T1000 (cell line): ENCODE measurements at regions not wholly inside any gene's neighbourhood (a gene's known extent, or its start where the extent isn't known, plus 50 kb on each side); places are given as distances from the start of the nearest gene placed in this dataset.
"Not testable (repeated sequence)": the region's sequence is repeated elsewhere in the genome, so short reads cannot be mapped to it uniquely, and the experiment has no call there.

Experiments
- DNase-seq: peaks from one replicate; lab custom pipeline; 2025; ENCODE audit warnings: mixed read lengths; lab: John Stamatoyannopoulos, UW

DNA sequence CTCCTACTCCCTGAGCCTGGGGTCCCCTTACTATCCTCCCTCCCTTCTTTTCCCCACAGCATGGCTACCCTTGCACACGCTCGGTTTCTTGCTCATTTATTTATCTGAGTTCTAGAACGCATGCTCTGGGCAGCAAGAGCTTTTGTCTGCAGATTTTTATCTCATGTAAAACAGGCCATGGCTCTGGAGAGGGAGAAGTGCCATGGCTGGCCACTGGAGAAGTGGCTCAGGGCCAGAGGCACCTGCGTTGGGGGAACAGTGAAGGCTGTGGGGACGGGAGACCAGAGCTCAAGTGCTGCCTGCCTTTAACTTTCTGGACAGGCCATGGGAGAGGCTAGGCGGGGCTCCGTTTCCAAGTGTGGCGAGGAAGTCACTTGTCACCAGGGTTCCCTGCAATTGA, 177.7 kb upstream of the SULF2 start:
- DNase-seq = no peak

DNA sequence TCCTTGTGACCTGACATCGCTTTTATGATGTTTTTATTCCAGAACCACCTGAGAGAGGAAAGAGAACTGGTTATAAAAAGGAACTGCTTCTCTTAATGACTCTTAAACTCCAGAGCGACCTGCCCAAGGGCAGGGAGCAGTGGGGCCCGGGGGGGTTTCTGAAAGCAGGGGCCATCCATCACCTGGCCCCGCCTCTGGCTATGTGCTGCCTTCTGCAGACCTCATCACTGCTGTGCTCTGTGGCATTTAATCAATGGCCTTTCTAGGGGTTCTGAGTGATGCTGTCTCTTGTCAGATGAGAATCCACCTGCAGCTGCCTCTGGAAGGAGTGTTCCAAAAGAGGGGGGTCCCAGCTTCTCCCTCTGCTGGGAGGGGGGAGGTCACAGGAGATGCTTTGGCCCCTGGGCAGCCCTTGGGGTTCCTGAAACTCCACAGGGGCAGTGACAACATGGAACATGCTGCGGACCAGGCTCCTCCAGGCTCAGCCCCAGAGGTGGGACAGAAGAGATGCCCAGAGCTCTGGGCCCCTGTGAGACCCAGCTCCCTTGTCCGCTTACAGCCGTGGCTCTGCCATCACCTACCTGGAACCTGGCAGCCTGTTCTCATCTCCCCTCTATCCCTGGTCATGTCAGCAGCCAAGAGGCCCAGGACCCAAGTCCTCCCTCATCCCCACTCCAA, 177.1 kb upstream of the SULF2 start:
- DNase-seq = no peak

DNA sequence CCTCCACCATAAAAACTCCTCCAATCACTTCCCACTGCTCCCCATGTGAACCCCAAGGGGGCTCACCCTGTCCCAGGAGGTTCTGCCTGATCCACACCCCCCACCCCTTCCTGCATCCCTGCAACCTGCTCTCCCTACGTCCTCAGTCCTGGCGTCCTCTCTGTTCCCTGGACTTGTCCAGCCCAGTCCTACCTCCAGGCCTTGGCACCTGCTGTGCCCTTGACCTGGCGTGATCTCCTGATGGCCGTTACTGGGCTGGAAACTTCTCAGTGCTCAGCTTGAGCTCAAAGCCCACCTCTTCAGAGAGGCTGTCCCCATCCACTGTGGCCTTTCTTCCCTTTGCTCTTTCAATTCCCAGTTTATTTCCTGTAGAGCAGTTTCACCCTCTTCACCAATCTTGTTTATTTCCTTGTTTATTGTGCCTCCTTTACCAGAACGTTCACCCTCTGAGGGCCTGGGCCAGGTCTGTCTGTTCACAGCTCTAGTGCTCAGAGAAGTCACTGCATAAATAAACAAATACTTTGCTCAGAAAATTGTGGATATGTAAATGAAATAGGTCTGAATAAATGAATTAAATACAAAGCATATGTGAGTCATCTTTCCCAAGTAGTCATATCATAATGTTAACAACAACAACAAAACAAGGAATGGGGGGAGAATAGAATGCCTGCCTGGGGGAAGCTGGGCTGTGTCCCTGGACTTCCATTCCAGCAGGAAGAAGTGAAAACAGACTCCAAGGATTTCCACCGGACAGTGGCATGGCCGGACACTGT, 175.7 kb upstream of the SULF2 start:
- DNase-seq = no peak

DNA sequence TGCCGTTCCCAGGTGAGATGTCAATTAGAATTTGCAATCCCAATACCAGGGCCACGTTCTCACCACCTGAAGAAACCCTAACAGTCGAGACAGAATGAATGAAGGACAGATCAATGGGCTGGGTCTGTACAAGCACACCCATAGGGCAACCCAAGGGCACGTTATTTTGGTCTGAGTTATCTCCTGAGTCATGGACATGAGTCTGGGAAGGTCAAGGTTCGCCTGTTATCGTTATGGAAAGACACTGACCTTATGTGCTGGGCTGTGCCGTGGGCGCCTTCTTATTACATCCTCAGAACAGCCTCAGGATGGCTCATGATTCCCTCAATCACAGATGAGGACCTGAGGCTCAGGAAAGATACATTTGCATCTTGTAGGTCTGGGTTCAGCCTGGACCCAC, 175.0 kb upstream of the SULF2 start:
- DNase-seq = no peak

DNA sequence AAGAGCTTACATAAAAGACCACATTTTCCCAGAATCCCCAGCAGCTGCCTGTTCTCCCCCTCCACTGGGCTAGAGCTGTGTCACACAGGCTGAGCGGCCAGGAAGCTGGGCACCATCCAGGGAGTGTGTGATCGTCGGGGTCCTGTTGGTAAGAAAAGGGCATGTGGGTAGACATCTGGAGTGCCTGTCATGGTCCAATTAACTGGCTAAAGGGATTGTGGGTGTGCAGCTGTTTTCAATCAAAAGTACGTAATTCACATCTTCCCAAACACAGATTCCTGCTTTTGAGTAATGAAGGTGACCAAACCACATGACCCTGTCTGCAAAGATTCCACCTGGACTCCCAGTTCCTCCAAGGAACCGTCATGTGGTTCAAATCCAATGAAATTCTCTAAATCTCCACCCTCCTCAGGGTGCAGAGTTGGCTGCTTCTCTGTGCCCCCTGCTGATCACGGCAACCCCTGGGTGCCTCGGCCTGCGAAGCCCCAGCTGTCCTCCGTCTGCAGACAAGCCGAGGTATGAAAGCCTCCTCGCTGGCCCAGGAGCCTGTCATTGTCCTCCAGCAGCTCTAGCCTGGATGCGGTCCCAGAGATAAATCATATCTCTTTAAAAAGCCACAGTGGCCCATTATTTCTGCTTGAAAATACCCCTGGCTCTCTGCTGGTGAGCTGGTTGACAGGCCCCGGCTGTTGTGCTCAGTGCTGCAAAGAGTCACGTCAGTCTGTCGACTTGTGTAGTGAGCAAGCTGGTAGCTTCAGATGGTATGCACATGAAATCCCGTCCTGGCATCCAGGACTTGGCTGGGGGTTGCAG, 172.9 kb upstream of the SULF2 start:
- not testable (repeated sequence) for DNase-seq

DNA sequence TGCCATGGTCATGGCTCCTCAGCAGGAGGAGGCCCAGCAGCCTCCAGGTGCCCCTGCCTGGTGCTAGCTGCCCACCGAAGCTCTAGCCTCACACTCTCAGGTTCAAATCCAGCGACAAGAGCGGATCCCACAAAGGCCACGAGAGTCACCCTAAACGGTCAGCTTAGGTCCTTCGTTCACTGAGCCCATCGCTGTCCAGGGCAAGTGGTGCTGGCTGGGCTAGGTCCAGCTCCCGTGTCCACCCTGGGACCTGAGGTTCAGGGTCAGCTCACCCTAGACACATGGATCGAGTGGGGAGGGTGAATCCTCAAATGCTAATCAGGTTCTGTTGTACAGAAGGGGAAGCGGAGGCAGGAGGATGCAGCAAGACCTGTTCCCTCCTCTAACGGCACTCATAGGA, 171.9 kb upstream of the SULF2 start:
- no peak for DNase-seq

DNA sequence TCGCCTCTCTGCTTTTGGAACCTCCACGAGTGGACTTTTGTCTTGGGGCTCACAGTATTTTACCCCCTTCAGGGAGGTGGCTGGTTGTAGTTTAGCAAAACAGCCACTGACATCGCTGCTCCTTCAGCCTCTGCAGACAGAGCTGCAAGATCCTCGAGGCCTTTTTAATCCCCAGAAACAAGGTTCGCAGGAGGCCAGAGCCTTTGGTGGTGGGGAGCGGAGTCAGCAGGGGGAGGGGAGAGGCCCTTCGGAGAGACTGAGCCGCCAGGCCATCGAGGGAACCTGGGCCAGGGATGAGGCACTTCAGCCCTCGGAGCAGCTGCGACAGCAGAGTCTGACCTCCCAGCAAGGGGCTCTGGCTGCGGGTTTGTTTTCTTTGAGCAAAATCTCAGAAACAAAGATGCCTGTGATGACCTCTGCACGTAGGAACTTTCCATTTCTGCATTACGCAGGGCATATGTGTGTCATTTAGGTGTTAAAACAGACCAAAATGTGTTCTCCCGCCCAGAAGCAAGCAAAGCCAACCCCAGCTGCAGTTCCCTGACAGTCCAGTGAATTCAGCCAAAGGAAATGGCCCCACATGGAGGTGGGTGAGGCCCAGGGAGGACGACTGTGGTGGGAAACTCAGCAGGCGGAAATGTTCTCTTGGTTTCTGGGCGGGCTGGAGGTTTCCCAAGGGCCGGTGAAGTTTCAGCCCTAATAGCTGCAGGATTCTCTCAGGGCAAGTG, 171.2 kb upstream of the SULF2 start:
- DNase-seq = no peak

DNA sequence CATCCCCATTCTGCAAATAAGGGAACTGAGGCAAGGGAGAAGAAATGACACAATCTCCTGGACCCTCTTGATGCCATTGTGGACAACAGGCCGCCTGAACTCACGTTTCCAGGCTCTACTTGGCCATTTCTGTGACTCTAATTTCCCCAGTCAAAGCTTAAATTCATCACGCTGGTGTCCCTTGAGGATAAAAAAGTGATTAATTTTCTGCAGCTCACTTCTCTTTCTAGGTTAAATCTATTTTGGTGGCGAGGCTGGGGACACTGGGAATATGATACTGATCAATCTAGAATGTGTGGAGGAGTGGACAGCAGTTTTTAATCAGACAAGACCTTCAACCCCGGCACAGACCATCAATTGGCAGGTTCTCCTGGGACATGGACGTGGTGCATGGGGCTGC, 168.2 kb upstream of the SULF2 start:
- no peak for DNase-seq

DNA sequence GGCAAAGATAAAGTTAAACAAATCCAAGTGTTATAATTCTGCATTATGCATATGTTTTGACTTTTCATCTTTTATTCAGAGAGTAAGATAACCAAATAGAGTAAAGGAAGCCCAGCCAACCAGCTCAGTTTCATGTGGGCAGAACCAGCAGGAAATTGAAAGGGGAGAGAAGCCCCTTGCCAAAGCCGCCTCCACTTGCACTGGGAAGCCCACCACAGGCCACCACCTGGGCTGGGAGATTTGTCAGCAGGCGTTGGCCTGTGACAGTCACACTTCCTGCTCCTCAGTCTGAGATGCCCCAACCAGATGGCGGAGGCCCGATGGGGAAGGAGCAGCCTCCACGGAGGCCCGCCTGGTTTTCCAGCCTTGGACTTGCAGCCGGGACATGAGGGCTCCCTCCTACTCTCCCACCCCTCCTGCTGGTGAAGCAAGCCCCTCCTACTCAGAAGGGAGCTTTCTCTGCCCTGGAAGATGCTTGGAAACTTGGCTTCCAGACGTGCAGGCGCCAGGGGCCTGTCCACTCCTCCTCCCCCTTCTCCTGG, 166.8 kb upstream of the SULF2 start:
- no peak for DNase-seq

DNA sequence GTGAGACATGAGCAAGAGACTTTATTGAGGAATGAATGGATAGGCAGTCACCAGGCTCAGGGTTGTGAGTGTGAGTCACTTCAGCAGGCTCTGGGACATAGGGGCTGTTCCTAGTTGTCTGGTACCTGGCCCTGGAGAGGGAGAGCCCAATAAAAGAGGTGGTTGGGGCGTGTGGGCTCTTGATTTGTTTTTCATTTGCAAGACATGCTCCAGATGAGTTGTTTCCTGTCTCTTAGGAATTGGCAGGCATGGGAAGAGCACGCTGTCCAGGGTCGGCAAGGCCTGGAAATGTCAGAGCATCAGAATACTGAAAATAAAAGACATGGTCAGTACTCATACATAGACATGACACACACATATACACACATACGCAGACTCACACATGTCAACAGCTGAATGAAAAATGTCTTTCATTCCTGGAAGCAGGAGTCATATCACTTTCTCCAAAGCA, 166.3 kb upstream of the SULF2 start:
- no peak for DNase-seq

DNA sequence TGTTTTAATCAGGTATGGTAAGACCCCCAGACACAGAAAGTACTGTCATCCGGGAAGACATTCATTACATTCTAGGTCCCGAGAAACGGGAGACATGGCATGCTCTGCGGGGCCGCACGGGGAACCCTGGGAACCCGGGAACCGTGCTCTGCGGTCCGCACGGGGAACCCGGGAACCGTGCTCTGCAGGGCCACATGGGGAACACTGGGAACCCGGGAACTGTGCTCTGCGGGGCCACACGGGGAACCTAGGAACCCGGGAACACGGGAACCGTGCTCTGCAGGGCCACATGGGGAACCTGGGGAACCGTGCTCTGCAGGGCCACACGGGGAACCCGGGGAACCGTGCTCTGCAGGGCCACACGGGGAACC, 165.6 kb upstream of the SULF2 start:
- DNase-seq = no peak

DNA sequence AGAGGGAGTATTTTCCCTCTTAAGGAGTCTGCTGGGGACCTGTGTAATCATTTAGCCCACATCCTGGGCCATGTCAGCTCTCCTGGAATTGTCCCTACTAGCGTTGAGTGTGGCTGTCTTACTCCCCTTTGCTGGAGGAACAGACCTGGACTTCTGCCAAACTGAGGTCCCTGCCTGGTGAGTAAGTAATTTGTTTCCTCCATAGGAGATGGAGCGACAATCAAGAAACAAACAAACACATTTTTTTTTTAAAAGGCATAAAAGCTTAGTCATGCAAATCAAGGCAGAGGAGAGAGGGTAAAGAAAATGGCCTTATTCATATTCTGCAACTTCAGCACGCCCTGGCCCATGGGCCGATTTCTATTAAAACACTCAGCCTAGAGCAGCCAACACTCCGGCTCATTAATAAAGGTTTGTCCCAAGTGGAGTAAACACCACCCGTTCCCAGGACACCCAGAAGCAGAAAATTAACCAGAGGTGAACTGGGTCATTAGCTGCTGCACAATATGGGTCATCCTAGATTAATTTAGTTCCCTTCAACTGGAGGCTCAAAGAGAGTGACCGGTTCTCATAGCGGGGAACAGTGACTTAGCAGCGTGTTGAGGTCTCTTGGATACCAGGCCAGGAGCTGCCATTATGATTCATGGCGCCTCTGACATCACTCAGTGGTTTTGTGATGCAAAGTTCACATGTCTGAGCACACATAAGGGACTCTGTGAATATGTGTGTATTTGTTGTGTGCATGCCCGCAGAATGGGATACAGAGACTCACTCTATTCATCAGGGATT, 165.0 kb upstream of the SULF2 start:
- no peak for DNase-seq

DNA sequence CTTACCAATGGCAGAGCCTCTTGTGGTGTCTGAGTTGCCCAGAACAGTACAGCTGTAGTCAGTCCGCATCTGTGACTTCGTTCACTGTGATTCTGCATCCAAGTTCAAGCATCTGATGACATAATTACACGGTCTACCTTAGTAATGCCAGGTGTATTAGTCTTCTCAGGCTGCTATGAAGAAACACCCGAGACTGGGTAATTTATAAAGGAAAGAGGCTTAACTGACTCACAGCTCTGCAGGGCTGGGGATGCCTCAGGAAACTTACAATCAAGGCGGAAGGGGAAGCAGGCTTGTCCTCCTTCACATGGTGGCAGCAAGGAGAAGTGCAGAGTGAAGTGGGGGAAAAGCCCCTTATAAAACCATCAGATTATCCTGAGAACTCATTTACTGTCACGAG, 163.9 kb upstream of the SULF2 start:
- DNase-seq = no peak

DNA sequence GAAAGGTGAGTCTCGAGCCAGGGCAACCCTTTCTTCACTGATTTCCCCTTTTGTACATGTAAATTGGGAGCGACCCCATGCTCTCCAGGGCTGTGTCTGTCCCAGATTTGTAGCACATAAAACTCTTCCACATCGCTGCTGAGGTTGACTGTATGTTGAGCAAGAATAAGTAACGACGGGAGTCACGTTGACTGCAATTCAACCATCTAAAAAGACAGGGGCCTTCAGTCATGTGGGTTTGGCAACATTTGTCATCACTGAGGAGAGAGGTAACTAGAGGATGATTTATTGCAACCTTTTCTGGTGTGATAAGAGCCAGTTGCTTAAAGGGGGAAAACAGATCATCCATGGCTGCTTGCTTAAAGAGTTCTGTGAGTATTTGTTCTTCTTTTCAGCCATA, 159.4 kb upstream of the SULF2 start:
- no peak for DNase-seq

DNA sequence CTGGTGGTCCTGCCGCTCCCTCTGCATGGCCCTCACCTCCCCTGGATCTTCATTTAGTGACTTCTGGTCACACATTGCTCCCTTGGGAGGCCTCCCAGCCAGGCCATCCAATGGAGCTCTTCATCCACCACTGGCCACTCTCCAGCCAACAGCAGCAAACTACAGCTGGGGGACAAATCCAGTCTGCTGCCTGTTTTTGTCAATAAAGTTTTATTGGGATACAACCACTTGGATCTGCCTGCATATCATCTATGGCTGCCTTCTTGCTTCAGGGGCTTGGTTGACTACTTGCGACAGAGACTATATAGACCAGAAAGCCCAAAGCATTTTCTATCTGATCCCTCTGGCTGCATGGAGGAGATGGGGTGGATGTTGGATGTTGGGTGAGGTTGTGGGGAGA, 156.6 kb upstream of the SULF2 start:
- no peak for DNase-seq

DNA sequence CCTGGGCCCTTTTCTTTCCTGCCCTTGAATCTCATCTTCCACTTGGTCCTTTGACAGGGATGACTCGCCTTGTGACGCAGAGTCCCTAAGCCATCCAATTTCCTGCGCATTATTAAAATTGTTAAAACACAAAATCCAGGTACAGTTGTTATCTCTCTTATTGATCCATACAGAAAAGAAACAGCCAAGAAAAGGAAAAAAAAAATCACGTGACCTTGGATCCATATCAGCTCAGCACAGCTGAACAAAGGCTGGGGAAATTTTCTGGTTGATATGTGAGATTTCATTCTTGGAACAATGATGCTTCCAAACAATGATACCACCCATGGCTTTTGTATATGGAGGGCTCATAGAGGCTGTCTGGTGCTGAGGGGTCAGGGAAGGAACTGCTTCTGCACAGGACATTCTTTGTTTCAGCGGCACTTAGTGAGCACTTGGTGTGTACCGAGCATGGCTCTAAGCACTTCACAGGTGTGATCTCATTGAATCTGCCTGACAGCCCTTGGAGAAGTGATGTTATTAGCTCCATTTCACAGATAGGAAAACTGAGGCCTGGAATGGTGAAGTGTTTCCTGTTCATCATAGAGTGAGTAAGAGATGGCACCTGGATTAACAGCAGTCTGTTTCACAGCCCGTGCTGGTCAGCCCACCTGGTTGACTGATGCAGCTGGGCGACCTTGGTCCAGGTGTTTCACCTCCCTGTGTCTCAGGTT, 155.0 kb upstream of the SULF2 start:
- DNase-seq = no peak

DNA sequence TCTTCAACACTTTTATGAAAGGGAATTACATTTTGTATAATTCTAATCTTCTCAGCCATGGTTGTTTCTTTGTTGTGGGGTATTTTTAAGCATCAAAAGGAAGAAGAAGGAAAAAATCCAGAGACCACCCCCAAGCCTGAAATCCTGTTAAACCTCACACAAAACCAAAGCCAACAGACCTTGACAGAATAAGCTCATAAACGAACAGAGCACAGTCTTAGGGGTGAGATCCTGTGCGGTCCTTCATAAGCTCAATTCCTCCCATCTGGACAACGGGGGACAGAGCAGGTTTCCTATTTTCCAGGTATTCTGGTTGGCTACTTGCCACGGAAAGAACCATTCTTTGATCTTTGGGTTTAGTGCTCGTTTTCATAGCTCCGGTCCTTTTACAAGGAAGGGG, 151.3 kb upstream of the SULF2 start:
- DNase-seq = no peak

DNA sequence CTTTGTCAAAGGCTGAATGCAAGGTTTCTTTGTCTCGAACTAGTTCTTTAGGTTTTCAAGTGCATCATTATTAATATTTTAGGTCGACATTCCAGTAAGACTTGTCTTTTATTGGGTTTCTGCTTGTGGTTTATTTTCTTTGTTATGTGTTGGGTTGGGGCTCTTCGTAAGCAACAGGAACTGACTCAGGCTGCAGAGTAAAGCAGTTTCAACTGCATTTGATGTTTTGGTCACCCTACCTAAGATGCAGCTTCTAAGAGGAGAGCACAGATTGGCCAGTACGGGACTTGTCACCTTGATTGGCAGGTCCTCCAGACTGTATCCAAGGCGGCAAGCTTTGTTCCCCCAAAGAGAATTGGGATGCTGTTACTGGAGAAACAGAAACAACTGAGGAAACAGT, 149.5 kb upstream of the SULF2 start:
- DNase-seq = no peak

DNA sequence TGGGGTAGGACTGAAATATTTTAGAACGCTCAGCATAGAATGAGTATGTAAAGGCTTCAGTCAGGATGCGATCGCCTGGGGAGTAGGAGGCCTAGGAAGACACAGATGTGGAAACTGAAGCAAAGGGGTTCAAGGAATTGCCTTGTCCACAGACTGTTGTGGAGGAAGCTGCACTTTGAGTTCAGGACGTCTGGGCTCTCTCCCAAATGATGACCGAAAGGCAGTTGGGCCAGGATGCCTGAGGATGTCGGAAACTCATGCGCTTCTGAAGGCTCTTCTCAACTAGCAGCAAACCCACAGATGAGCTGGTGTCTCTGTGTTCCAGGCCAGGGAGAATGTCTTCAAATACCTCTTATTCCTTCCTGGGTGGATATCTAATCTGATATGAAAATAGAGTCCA, 146.2 kb upstream of the SULF2 start:
- no peak for DNase-seq

DNA sequence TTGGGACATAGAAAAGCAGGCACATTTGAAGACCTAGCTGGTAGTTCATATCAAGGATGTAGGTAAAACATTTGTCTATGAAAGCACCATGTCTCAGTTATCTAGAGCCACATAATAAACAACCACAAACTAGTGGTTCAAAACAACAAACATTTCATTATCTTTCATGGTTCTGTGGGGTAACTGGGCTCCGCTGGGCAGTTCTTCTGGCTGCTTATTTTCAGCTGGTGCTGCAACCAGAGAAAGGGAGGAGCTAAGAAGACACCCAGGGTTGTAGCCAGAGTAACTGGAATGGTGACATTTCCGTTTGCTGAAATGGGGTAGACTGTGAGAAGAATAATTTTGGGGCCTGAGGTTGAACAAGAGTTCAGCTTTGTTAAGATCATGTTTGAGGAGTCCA, 145.7 kb upstream of the SULF2 start:
- no peak for DNase-seq
